ENCODE measurements at regions not wholly inside any gene's neighbourhood (a gene's known extent, or its start where the extent isn't known, plus 50 kb on each side); places are given as distances from the start of the nearest gene placed in this dataset.

GRCh38 chr3:118707991-118708390 lies 326.7 kb downstream of the IGSF11 start:
- H3K4me1 ChIP-seq (ENCODE audit: insufficient read depth, low read length): no peaks in the 10 kb centered on the region
- H3K9me3 ChIP-seq (ENCODE audit: low read length): peaks cover 4% of the 10 kb centered on the region; the same call in 1 of the 2 replicates
- H3K27ac ChIP-seq (ENCODE audit: low read length): no peak overlapping the region
- no peaks in the 10 kb centered on the region for H3K9me2 ChIP-seq (replicated peaks; ENCODE audit: low read length)
- ChIA-PET CTCF (no interaction called here), POLR2A (ENCODE audit: unreplicated experiment) (no interaction called here)
- ATAC-seq (no peak), DNase-seq (no peak)
- TF ChIP-seq EZH2phosphoT487 (IDR thresholded peaks at IDR 0.05; ENCODE audit: borderline replicate concordance, low read length) (no peak), CTCF (conservative IDR thresholded peaks at IDR 0.05; ENCODE audit: low read depth, low read length) (no peak), EZH2 (IDR thresholded peaks at IDR 0.05; ENCODE audit: low read length, unreplicated experiment) (no peak)
- H3K36me3 ChIP-seq (ENCODE audit: low read depth, low read length): no peaks in the 10 kb centered on the region
- BruUV-seq (replicated peaks): no TSS peak
- no peak overlapping the region for H3K9ac ChIP-seq (ENCODE audit: low read length)
- intact Hi-C loops (cut with micrococcal nuclease): no loop called here
- H3K4me3 ChIP-seq (ENCODE audit: low read length): no peak overlapping the region
- no peaks in the 10 kb centered on the region for H3K79me2 ChIP-seq (ENCODE audit: low read length)
- no peaks in the 10 kb centered on the region for H3F3A ChIP-seq (ENCODE audit: low read length, unreplicated experiment)
- no peak overlapping the region for H3K4me2 ChIP-seq (ENCODE audit: low read length)
- H2AFZ ChIP-seq (ENCODE audit: low read length): no peak overlapping the region
- H3K27me3 ChIP-seq (ENCODE audit: low read length): no peaks in the 10 kb centered on the region
- H4K20me1 ChIP-seq (ENCODE audit: low read length): no peaks in the 10 kb centered on the region

- Histone ChIP-seq H3K9me2 (replicated peaks; ENCODE audit: low read length) (no peaks in the 10 kb centered on the region), H3K27me3 (ENCODE audit: low read length) (no peaks in the 10 kb centered on the region), H3K4me1 (ENCODE audit: insufficient read depth, low read length) (no peaks in the 10 kb centered on the region), H2AFZ (ENCODE audit: low read length) (no peak overlapping the region), H3K36me3 (ENCODE audit: low read depth, low read length) (no peaks in the 10 kb centered on the region), H3K9me3 (ENCODE audit: low read length) (0 out of 2 replicates have a peak, but pooled peaks cover 3% of the 10 kb centered on the region), H3F3A (ENCODE audit: low read length, unreplicated experiment) (no peaks in the 10 kb centered on the region), H3K9ac (ENCODE audit: low read length) (no peak overlapping the region), H3K4me2 (ENCODE audit: low read length) (no peak overlapping the region), H3K79me2 (ENCODE audit: low read length) (no peaks in the 10 kb centered on the region), H3K27ac (ENCODE audit: low read length) (no peak overlapping the region), H3K4me3 (ENCODE audit: low read length) (no peak overlapping the region), H4K20me1 (ENCODE audit: low read length) (no peaks in the 10 kb centered on the region)
- CTCF ChIA-PET: no interaction called here
- POLR2A ChIA-PET (ENCODE audit: unreplicated experiment): no interaction called here
- TF ChIP-seq EZH2 (IDR thresholded peaks at IDR 0.05; ENCODE audit: low read length, unreplicated experiment): no peak
- intact Hi-C loops (cut with micrococcal nuclease): no loop called here
- ATAC-seq (no peak), DNase-seq (no peak)
- BruUV-seq (replicated peaks): no TSS peak
Measured at GRCh38 chr3:118710532-118710931, 324.1 kb downstream of the IGSF11 start.

GRCh38 chr3:118713502-118714207 lies 321.0 kb downstream of the IGSF11 start:
- no peak overlapping the region for H3K9ac ChIP-seq (ENCODE audit: low read length)
- POLR2A ChIA-PET (ENCODE audit: unreplicated experiment): no interaction called here
- TF ChIP-seq EZH2phosphoT487 (IDR thresholded peaks at IDR 0.05; ENCODE audit: borderline replicate concordance, low read length) (no peak), EZH2 (IDR thresholded peaks at IDR 0.05; ENCODE audit: low read length, unreplicated experiment) (no peak), CTCF (conservative IDR thresholded peaks at IDR 0.05; ENCODE audit: low read depth, low read length) (no peak)
- DNase-seq: no peak
- H3F3A ChIP-seq (ENCODE audit: low read length, unreplicated experiment): no peaks in the 10 kb centered on the region
- no TSS peak for BruUV-seq (replicated peaks)
- no peaks in the 10 kb centered on the region for H3K27me3 ChIP-seq (ENCODE audit: low read length)
- CTCF ChIA-PET: no interaction called here
- no peak overlapping the region for H2AFZ ChIP-seq (ENCODE audit: low read length)
- H3K27ac ChIP-seq (ENCODE audit: low read length): no peak overlapping the region
- intact Hi-C loops (cut with micrococcal nuclease): no loop called here
- no peak overlapping the region for H3K4me3 ChIP-seq (ENCODE audit: low read length)
- H3K9me2 ChIP-seq (replicated peaks; ENCODE audit: low read length): no peaks in the 10 kb centered on the region
- no peaks in the 10 kb centered on the region for H3K79me2 ChIP-seq (ENCODE audit: low read length)
- H3K36me3 ChIP-seq (ENCODE audit: low read depth, low read length): no peaks in the 10 kb centered on the region
- 0 out of 2 replicates have a peak, but pooled peaks cover 3% of the 10 kb centered on the region for H3K9me3 ChIP-seq (ENCODE audit: low read length)
- H3K4me2 ChIP-seq (ENCODE audit: low read length): no peak overlapping the region
- no peaks in the 10 kb centered on the region for H3K4me1 ChIP-seq (ENCODE audit: insufficient read depth, low read length)
- H4K20me1 ChIP-seq (ENCODE audit: low read length): no peaks in the 10 kb centered on the region
- ATAC-seq: no peak

Data from PC-3 (cell line).